Breast epithelium (tissue), 4 donors: ENCODE measurements at regions not wholly inside any gene's neighbourhood (a gene's known extent, or its start where the extent isn't known, plus 50 kb on each side); places are given as distances from the start of the nearest gene placed in this dataset.

Source experiments
- DNase-seq, 2 donors: peaks; one replicate each; pipeline ENCODE4 v3.0.0-alpha.2; 2019; ENCODE audit warnings: low spot score in 2 of 2
- H3K27ac ChIP-seq, 2 donors: fragments of 200-600 bp; sonication (generic) in 1 of 2; one replicate each; pipeline ENCODE4 v1.5.1; 2016 to 2019; ENCODE audit warnings: mild to moderate bottlenecking in 1 of 2
- H3K27me3 ChIP-seq, 2 donors: fragments of 200-600 bp; sonication (generic) in 1 of 2; one replicate each; pipeline versions ENCODE4 v1.5.1 to v1.6.0; 2017 to 2019; ENCODE audit warnings: control low read depth in 1 of 2, mild to moderate bottlenecking in 1 of 2
- H3K36me3 ChIP-seq: fragments of 200-600 bp; one replicate; pipeline ENCODE4 v1.5.1; 2019
- H3K4me1 ChIP-seq, 2 donors: fragments of 200-600 bp; sonication (generic); one replicate each; pipeline ENCODE4 v1.5.1; 2016 to 2019; ENCODE audit warnings: control low read depth in 1 of 2
- H3K4me3 ChIP-seq, 3 donors: fragments of 200-600 bp; sonication (generic); 1 replicate in 2 of 3; 2 replicates in 1 of 3; pipeline ENCODE4 v1.5.1; 2016 to 2019; ENCODE audit warnings: mild to moderate bottlenecking in 3 of 3, moderate library complexity in 2 of 3
- H3K9me3 ChIP-seq, 2 donors: fragments of 200-600 bp; sonication (generic) in 1 of 2; one replicate each; pipeline ENCODE4 v1.5.1; 2016 to 2019; ENCODE audit warnings: control low read depth in 1 of 2
- POLR2A ChIP-seq: fragments of 450-650 bp; IDR thresholded peaks from one replicate; pipeline ENCODE4 v1.6.1; 2016; ENCODE audit warnings: antibody characterized with exemption, mild to moderate bottlenecking, moderate library complexity
- POLR2AphosphoS5 ChIP-seq, 3 donors: sonication (generic); formaldehyde crosslinking; IDR thresholded peaks; one replicate each; pipeline ENCODE4 v1.6.1; 2017; ENCODE audit warnings: antibody characterized with exemption in 3 of 3
- intact Hi-C: fragments of 100-400 bp; cut with DNase I; formaldehyde crosslinking; loops from one replicate; pipeline ENCODE4 v1.15.1; 2023; ENCODE audit warnings: low total_unique reads
- TF ChIP-seq, protein P1 (sequence below), 3 donors: fragments of 450-650 bp; IDR thresholded peaks; one replicate each; pipeline ENCODE4 v1.5.1; 2016 to 2017; ENCODE audit warnings: antibody characterized with exemption in 3 of 3, mild to moderate bottlenecking in 3 of 3, moderate library complexity in 3 of 3

DNA sequence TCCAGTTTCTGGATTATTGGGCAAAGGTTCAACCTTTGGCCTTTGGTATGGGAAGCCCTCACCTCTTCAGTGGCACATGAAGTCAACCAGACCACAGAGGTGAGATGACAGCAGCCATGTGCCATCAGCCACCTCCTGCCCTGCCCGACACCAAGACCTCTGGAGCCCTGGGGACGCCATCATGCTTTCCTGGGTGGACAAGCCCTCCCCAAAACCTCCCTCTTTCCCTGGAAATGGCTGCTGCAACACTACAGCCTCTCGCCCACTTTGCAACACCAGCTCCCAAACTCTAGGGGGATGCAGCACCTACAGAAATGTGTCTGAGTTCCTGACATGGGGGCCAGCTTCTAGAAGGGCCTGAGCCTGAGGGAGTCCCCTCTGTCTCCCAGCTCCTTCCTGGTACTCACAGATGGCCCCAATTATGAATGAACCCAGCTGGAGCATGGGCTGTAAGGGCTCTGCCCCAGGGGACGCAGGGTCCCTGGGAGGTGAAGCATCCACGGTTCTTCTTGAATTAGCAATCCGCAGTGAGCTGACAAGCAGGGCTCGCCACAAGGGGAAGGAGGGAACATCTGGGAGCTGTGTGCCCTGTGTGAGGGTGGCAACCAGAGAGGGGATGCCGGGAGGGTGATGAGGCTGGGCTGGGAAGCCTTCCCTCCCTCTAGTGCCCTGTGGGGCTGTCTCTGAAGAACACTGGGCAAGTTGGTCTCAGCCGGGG lies 268.5 kb upstream of the HDAC4 start:
- TF ChIP-seq, protein P1, sequence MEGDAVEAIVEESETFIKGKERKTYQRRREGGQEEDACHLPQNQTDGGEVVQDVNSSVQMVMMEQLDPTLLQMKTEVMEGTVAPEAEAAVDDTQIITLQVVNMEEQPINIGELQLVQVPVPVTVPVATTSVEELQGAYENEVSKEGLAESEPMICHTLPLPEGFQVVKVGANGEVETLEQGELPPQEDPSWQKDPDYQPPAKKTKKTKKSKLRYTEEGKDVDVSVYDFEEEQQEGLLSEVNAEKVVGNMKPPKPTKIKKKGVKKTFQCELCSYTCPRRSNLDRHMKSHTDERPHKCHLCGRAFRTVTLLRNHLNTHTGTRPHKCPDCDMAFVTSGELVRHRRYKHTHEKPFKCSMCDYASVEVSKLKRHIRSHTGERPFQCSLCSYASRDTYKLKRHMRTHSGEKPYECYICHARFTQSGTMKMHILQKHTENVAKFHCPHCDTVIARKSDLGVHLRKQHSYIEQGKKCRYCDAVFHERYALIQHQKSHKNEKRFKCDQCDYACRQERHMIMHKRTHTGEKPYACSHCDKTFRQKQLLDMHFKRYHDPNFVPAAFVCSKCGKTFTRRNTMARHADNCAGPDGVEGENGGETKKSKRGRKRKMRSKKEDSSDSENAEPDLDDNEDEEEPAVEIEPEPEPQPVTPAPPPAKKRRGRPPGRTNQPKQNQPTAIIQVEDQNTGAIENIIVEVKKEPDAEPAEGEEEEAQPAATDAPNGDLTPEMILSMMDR (IDR thresholded peaks at IDR 0.05) = no peak
- no peak for TF ChIP-seq POLR2AphosphoS5 (IDR thresholded peaks at IDR 0.05)
- no peak for TF ChIP-seq POLR2A
- no peak overlapping the region for H3K4me3 ChIP-seq
- DNase-seq = no peak
- peaks cover 0 to 5% of the 10 kb centered on the region in 2 donors for H3K27me3 ChIP-seq
- no peaks in the 10 kb centered on the region for H3K9me3 ChIP-seq
- no peaks in the 10 kb centered on the region for H3K36me3 ChIP-seq
- H3K27ac ChIP-seq = no peak overlapping the region
- H3K4me1 ChIP-seq = no peaks in the 10 kb centered on the region
- intact Hi-C loops = no loop called here

DNA sequence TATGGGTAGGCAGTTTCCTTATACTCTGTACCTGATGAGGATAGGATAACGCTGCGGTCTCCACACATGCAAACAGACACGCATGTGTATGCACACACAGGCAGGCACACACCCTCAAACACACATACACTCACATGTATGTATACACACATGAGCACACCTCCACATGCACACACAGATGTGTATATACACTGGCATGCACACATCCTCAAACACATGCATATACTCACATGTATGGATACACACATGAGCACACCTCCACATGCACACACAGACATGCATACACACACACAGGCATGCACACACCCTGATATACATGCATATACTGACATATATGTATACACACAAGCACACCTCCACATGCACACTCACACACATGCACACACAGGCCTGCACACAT lies 267.8 kb upstream of the HDAC4 start:
- H3K9me3 ChIP-seq = no peaks in the 10 kb centered on the region
- peaks cover 0 to 9% of the 10 kb centered on the region in 2 donors for H3K27me3 ChIP-seq
- H3K4me1 ChIP-seq = no peaks in the 10 kb centered on the region
- TF ChIP-seq, protein P1 (IDR thresholded peaks at IDR 0.05) = no peak
- TF ChIP-seq POLR2A = no peak
- no peak for TF ChIP-seq POLR2AphosphoS5 (IDR thresholded peaks at IDR 0.05)
- no peak for DNase-seq
- H3K36me3 ChIP-seq = no peaks in the 10 kb centered on the region
- intact Hi-C loops = no loop called here
- no peak overlapping the region for H3K27ac ChIP-seq
- no peak overlapping the region for H3K4me3 ChIP-seq

DNA sequence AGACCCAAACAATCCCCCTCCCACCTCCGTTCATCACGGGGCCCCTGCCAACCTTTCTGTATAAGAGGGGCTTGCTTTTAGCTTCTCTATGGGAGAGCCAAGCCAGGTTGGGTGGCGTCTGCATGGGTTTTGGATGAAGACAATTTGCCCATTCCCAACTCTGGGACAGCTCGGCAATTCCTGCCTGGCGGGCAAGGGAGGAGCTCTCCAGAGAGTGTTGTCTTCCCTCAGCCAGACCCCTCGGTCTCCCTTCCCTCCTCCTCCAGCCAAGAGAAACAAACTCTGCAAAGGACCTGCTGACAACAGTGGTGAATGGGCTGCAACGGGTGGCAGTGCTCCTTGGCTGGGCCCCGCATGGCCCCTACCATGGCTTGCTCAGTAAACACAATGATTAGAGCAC lies 267.2 kb upstream of the HDAC4 start:
- TF ChIP-seq POLR2AphosphoS5 (IDR thresholded peaks at IDR 0.05) (no peak), POLR2A (no peak)
- TF ChIP-seq, protein P1 (IDR thresholded peaks at IDR 0.05) = no peak
- peaks cover 0 to 15% of the 10 kb centered on the region in 2 donors for H3K27me3 ChIP-seq
- no peaks in the 10 kb centered on the region for H3K9me3 ChIP-seq
- no peak overlapping the region for H3K27ac ChIP-seq
- no peak overlapping the region for H3K4me3 ChIP-seq
- H3K36me3 ChIP-seq = no peaks in the 10 kb centered on the region
- no peaks in the 10 kb centered on the region for H3K4me1 ChIP-seq
- intact Hi-C loops = no loop called here
- DNase-seq = no peak

DNA sequence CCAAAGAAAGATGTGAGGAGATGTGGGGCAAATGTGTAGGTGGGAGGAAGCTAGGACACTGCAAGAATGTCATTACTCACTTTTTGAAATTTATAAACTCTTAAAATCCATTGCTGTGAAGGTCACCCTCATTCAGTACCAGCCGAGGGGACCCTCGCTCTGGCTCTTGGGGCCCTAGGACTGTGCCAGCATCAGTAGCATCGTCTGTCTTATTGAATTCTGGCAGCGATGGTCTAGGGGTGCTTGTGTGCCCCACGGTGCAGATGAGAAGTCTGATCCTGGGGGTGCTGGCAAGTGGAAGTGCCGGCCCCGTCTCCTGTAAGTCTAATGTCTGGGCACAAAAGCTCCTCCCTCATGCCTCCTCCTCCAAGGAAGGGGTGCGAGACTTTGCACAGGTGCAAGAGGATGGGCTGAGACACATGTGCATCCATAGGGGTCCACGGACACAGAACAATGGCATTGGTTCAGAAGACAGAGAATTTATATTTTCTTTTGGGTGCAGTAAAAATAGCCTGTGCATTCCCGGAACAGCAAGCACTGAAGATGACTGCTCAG lies 266.7 kb upstream of the HDAC4 start:
- no peak for TF ChIP-seq POLR2A
- no peak for TF ChIP-seq POLR2AphosphoS5 (IDR thresholded peaks at IDR 0.05)
- TF ChIP-seq, protein P1 (IDR thresholded peaks at IDR 0.05) = no peak
- intact Hi-C loops = no loop called here
- H3K9me3 ChIP-seq = no peaks in the 10 kb centered on the region
- no peaks in the 10 kb centered on the region for H3K36me3 ChIP-seq
- no peak overlapping the region for H3K4me3 ChIP-seq
- H3K4me1 ChIP-seq = no peaks in the 10 kb centered on the region
- no peak overlapping the region for H3K27ac ChIP-seq
- DNase-seq = no peak
- peaks cover 0 to 20% of the 10 kb centered on the region in 2 donors for H3K27me3 ChIP-seq

DNA sequence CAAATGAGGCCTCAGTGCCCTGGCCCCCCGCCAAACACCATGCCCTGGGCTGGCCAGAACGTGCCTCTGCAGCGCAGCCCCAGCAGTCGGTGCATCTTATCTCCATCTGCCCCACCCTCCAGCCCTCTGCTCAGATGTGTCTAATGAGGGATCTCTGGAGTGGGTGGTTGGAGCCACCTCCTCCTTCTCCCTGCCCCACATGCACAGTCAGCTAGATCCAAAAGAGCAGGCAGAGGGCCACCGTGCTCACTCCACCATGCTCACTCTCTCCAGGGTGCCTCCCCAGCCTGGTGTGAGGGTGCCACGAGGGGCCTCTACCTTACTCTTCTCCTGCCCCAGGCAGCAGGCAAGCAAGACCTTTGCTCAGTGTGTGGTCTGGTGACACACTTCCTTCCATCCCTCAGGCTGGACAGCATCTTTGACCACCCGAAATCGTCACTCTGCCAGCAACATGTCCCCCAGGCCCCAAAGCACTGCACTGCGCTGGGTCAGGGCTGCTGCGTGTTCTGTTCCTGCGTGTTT lies 266.1 kb upstream of the HDAC4 start:
- no peak for TF ChIP-seq POLR2AphosphoS5 (IDR thresholded peaks at IDR 0.05)
- TF ChIP-seq, protein P1 (IDR thresholded peaks at IDR 0.05) = no peak
- no peak for TF ChIP-seq POLR2A
- Histone ChIP-seq H3K27ac (no peak overlapping the region), H3K4me1 (no peaks in the 10 kb centered on the region), H3K9me3 (no peaks in the 10 kb centered on the region), H3K27me3 (peaks cover 0 to 25% of the 10 kb centered on the region in 2 donors), H3K36me3 (no peaks in the 10 kb centered on the region), H3K4me3 (no peak overlapping the region)
- no peak for DNase-seq
- intact Hi-C loops = no loop called here
